Pancreas (tissue), 10 donors: ENCODE measurements at regions not wholly inside any gene's neighbourhood (a gene's known extent, or its start where the extent isn't known, plus 50 kb on each side); places are given as distances from the start of the nearest gene placed in this dataset.

ENCODE experiments used
- ATAC-seq, 4 donors: fragments of 200-7000 bp; cut with Tn5 transposase; one replicate each; pipeline versions ENCODE4 v1.8.0 to v1.9.1; 2020; ENCODE audit warnings: mild to moderate bottlenecking in 4 of 4, moderate library complexity in 4 of 4
- DNase-seq, 6 donors: peaks; one replicate each; pipeline ENCODE4 v3.0.0-alpha.2; 2020
- FAIRE-seq: peaks from 2 replicates; lab custom pipeline; 2012; peaks lifted over from hg19 to GRCh38; lab: Jason Lieb, UNC
- H3K27ac ChIP-seq, 4 donors: fragments of 200-600 bp; sonication (generic); 1 replicate in 3 of 4; 2 replicates in 1 of 4; pipeline versions ENCODE4 v1.5.0 to v1.8.0; 2020
- H3K27me3 ChIP-seq, 4 donors: fragments of 200-600 bp; one replicate each; pipeline ENCODE4 v1.8.0; 2021
- H3K36me3 ChIP-seq, 3 donors: fragments of 200-600 bp; sonication (generic) in 1 of 3; one replicate each; pipeline versions ENCODE4 v1.5.0 to v1.8.0; 2020 to 2021
- H3K4me1 ChIP-seq, 3 donors: fragments of 200-600 bp; one replicate each; pipeline ENCODE4 v1.8.0; 2021
- H3K4me3 ChIP-seq, 4 donors: fragments of 200-600 bp; sonication (generic) in 2 of 4; one replicate each; pipeline versions ENCODE4 v1.5.0 to v1.8.0; 2020 to 2021
- H3K9me3 ChIP-seq, 4 donors: fragments of 200-600 bp; one replicate each; pipeline ENCODE4 v1.8.0; 2021
- WGBS, 2 donors: extraction: QIAGEN DNeasy Blood & Tissue Kit; methylation state at CpG; one replicate each; pipeline ENCODE4 v1.1.7; 2013; 5-methylcytosine and 5-hydroxymethylcytosine counted together
- intact Hi-C, 3 donors: fragments of 100-400 bp; cut with DNase I; formaldehyde crosslinking; loops; one replicate each; pipeline versions ENCODE4 v1.11.1 to v1.14.2; 2022
- TF ChIP-seq, protein P1 (sequence below), 4 donors: fragments of 200-600 bp; sonication (generic) in 3 of 4; IDR thresholded peaks; one replicate each; pipeline versions ENCODE4 v1.5.0 to v1.8.0; 2021; ENCODE audit warnings: antibody characterized with exemption in 4 of 4
- donor health status: healthy with polysubstance abuse.
- donor health status: DM: no; HTN: no; CAD: no; lungs with moderate emphysema.
- donor health status: DM: no; HTN: no; CAD: no.
- donor health status: control.
- donor health status: control.
- donor health status: Bipolar disorder and iron deficiency.
- donor health status: DM: yes; HTN: yes; CAD: no.
- donor health status: DM: no; HTN: no; CAD: no.
- donor health status: DM: no; HTN: no; CAD: no.
- donor health status: DM: yes; HTN: yes; CAD: no.

DNA sequence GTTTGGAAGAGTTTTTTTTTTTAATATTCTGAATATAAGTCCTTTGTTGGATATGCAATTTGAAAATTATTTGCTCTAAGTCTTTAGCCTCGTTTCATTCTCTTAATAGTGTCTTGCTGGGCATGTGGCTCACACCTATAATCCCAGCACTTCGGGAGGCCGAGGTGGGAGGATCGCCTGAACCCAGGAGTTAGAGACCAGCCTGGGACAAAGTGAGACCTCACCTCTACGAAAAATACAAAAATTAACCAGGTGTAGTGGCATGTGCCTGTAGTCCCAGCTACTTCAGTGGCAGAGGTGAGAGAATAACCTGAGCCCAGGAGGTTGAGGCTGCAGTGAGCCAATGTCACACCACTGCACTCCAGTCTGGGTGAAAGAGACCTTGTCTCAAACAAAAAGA is 87.3 kb upstream of the UBAC2 start:
- FAIRE-seq (no peak), ATAC-seq (no peak), DNase-seq (no peak)
- Histone ChIP-seq H3K4me3 (no peak overlapping the region), H3K9me3 (no peaks in the 10 kb centered on the region), H3K27ac (no peak overlapping the region), H3K36me3 (no peaks in the 10 kb centered on the region), H3K27me3 (no peaks in the 10 kb centered on the region), H3K4me1 (no peaks in the 10 kb centered on the region)
- intact Hi-C loops: no loop called here
- TF ChIP-seq, protein P1, sequence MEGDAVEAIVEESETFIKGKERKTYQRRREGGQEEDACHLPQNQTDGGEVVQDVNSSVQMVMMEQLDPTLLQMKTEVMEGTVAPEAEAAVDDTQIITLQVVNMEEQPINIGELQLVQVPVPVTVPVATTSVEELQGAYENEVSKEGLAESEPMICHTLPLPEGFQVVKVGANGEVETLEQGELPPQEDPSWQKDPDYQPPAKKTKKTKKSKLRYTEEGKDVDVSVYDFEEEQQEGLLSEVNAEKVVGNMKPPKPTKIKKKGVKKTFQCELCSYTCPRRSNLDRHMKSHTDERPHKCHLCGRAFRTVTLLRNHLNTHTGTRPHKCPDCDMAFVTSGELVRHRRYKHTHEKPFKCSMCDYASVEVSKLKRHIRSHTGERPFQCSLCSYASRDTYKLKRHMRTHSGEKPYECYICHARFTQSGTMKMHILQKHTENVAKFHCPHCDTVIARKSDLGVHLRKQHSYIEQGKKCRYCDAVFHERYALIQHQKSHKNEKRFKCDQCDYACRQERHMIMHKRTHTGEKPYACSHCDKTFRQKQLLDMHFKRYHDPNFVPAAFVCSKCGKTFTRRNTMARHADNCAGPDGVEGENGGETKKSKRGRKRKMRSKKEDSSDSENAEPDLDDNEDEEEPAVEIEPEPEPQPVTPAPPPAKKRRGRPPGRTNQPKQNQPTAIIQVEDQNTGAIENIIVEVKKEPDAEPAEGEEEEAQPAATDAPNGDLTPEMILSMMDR (IDR thresholded peaks at IDR 0.05): no peak
- WGBS, 2 donors: 76 to 84% methylated on average over 5 of the region's 5 CpGs

DNA sequence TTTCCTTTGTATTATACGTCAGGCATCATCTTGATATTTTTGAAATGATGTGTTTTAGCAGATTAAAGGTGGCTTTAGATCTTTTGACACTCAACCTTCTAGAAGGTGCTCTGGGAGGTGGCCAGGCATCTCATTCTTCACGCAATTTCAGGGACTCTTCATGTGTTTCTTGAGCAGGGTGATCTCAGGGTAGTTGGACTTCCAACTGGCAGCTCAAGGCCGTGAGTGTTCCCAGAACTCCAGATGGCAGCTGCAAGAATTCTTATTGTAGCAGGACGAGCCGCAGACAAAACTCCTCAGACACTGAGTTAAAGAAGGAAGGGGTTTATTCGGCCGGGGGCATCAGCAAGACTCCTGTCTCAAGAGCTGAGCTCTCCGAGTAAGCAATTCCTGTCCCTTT is 82.5 kb upstream of the UBAC2 start:
- H3K36me3 ChIP-seq: no peaks in the 10 kb centered on the region
- DNase-seq (no peak), ATAC-seq (no peak), FAIRE-seq (no peak)
- no peaks in the 10 kb centered on the region for H3K4me1 ChIP-seq
- H3K4me3 ChIP-seq: no peak overlapping the region
- H3K27ac ChIP-seq: no peak overlapping the region
- no peaks in the 10 kb centered on the region for H3K27me3 ChIP-seq
- TF ChIP-seq, protein P1 (IDR thresholded peaks at IDR 0.05): no peak
- intact Hi-C loops: no loop called here
- no peaks in the 10 kb centered on the region for H3K9me3 ChIP-seq
- 80 to 89% methylated on average over 8 of the region's 8 CpGs for WGBS, 2 donors

DNA sequence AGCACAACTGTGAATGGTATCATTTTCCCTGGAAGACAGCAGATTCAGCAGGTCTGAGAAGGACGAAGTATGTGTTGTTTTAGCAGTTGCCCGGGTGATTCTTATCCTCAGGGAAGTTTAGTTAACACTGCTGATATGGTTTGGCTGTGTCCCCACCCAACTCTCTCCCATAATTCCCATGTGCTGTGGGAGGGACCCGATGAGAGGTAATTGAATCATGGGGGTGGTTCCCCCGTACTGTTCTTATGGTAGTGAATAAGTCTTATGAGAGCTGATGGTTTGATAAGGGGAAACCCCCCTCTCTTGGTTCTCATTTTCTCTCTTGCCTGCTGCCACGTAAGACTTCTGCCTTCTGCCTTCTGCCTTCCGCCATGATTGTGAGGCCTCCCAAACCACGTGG is 81.0 kb upstream of the UBAC2 start:
- H3K27me3 ChIP-seq: no peaks in the 10 kb centered on the region
- DNase-seq (no peak), FAIRE-seq (no peak), ATAC-seq (no peak)
- H3K27ac ChIP-seq: no peak overlapping the region
- H3K4me1 ChIP-seq: no peaks in the 10 kb centered on the region
- no peak overlapping the region for H3K4me3 ChIP-seq
- no peaks in the 10 kb centered on the region for H3K9me3 ChIP-seq
- no peaks in the 10 kb centered on the region for H3K36me3 ChIP-seq
- intact Hi-C loops: no loop called here
- WGBS, 2 donors: 74 to 81% methylated on average over 7 of the region's 7 CpGs
- TF ChIP-seq, protein P1 (IDR thresholded peaks at IDR 0.05): no peak

DNA sequence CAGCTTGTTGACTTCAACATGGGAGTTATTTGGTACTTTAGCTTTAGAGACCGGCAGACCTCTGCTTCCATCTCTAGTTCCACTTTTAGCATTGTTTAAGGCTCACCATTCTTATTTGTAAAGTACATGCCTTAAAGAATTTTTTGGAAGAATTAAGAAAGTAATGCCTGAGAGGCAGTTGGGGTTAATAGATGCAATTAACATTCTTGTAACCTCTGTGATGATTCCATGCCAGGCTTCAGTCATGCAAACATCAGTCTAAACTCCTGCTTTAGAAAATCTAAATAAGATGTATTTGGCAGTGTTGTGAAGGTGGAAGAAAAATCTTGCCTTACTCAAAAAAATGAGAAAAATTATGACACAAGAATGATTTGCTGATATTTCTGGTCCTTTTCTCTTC is 79.9 kb upstream of the UBAC2 start:
- TF ChIP-seq, protein P1 (IDR thresholded peaks at IDR 0.05): no peak
- no peak for DNase-seq
- WGBS, 2 donors: 90 to 97% methylated on average over 1 of the region's 1 CpG
- no peak for FAIRE-seq
- H3K36me3 ChIP-seq: no peaks in the 10 kb centered on the region
- H3K27ac ChIP-seq: no peak overlapping the region
- H3K4me3 ChIP-seq: no peak overlapping the region
- H3K27me3 ChIP-seq: no peaks in the 10 kb centered on the region
- no peaks in the 10 kb centered on the region for H3K9me3 ChIP-seq
- ATAC-seq: no peak
- intact Hi-C loops: no loop called here
- no peaks in the 10 kb centered on the region for H3K4me1 ChIP-seq

DNA sequence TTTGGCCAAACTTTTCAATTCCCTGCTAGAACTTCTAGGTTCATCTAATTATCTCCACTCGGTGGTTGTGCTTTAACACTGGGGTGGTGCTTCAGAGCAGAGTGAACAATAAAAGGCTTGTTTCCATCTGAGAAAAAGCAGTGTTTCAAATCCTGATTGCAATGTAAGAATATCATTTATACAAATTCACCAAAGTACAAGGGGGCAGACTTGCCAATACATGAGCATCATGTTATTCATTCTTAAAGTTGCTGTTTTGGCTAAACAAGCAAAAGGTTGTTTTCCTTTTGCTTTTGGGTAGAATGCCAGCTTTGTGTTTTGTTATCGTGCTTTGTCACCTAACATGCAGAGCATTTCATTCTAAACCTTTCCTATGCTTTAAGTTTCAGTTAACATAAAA is 78.5 kb upstream of the UBAC2 start:
- no peak overlapping the region for H3K4me3 ChIP-seq
- FAIRE-seq (no peak), DNase-seq (no peak), ATAC-seq (no peak)
- TF ChIP-seq, protein P1 (IDR thresholded peaks at IDR 0.05): no peak
- intact Hi-C loops: no loop called here
- H3K4me1 ChIP-seq: no peaks in the 10 kb centered on the region
- 51 to 61% methylated on average over 2 of the region's 2 CpGs for WGBS, 2 donors
- no peaks in the 10 kb centered on the region for H3K27me3 ChIP-seq
- no peaks in the 10 kb centered on the region for H3K9me3 ChIP-seq
- H3K27ac ChIP-seq: no peak overlapping the region
- no peaks in the 10 kb centered on the region for H3K36me3 ChIP-seq
